K562 (cell line): ENCODE measurements at regions not wholly inside any gene's neighbourhood (a gene's known extent, or its start where the extent isn't known, plus 50 kb on each side); places are given as distances from the start of the nearest gene placed in this dataset.

Experiments
- CTCF ChIP-seq, 3 experiments: IDR thresholded peaks in 2 of 3; conservative IDR thresholded peaks in 1 of 3; 2 replicates each; pipeline ENCODE4 v1.5.1; 2011 to 2012; ENCODE audit warnings: low read length in 3 of 3, mild to moderate bottlenecking in 3 of 3, control low read depth in 2 of 3, improper control_type of control experiment in 1 of 3, inconsistent platforms in 1 of 3, low read depth in 1 of 3, mixed read lengths in 1 of 3, moderate library complexity in 1 of 3; ENCODE audit not compliant: insufficient read depth in 2 of 3
- FOSL1 ChIP-seq: fragments of 200-800 bp; sonication (Bioruptor generic); conservative IDR thresholded peaks from 2 replicates; pipeline ENCODE4 v1.6.1; 2016; ENCODE audit warnings: missing genetic modification characterization, missing compliant biosample characterization
- HDAC1 ChIP-seq, 2 experiments: fragments of 450-650 bp; IDR thresholded peaks; 2 replicates each; pipeline ENCODE4 v1.6.1; 2016 to 2017; ENCODE audit warnings: inconsistent platforms in 1 of 2, mild to moderate bottlenecking in 1 of 2, moderate library complexity in 1 of 2
- MXI1 ChIP-seq: IDR thresholded peaks from 2 replicates; pipeline ENCODE4 v1.6.1; 2011; ENCODE audit warnings: low read depth, mild to moderate bottlenecking, improper control_type of control experiment, low read length
- NFIC ChIP-seq: fragments of 450-650 bp; IDR thresholded peaks from 2 replicates; pipeline ENCODE4 v1.6.1; 2017; ENCODE audit warnings: mild to moderate bottlenecking, inconsistent platforms
- POLR2A ChIP-seq: fragments of 450-650 bp; conservative IDR thresholded peaks from 2 replicates; pipeline ENCODE4 v1.6.1; 2016
- RNF2 ChIP-seq: sonication (generic); IDR thresholded peaks from 2 replicates; pipeline ENCODE4 v1.6.1; 2016
- STAG1 ChIP-seq: sonication (generic); formaldehyde crosslinking; IDR thresholded peaks from 2 replicates; pipeline ENCODE4 v1.5.0; 2020; ENCODE audit warnings: missing genetic modification reagents, borderline replicate concordance

DNA sequence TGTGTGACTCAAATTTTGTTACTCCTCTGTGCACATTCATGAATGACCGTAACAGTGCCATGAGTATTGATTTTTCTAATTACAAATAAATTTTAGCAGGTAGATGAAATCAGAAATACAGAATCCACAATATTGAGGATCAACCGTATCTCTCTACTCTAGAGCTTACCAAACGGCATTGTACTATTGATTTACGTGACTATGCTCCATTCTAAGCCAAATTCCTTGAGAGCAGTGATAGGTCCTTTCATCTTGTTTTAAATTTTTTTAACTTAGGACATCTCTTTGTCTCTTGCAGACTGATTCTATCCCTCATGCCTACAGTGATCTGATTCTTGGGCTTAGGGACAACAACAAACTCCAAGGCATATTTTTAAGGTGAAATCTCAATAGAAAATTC lies 172.3 kb upstream of the C1QTNF7 start:
- TF ChIP-seq CTCF (IDR thresholded peaks at IDR 0.05 in 2 of 3, conservative IDR thresholded peaks at IDR 0.05 in 1 of 3; ENCODE audit: insufficient read depth in 2 of 3, low read depth in 1 of 3, low read length in 3 of 3) (no peak), NFIC (no peak), RNF2 (no peak), POLR2A (no peak), STAG1 (CRISPR knock-in tag) (no peak), MXI1 (no peak), FOSL1 (tag) (no peak), HDAC1 (IDR thresholded peaks at IDR 0.05) (no peak)
